SK-N-SH treated with all-trans-retinoic acid at 6 μM for 48 hours (cell line): ENCODE measurements at regions not wholly inside any gene's neighbourhood (a gene's known extent, or its start where the extent isn't known, plus 50 kb on each side); places are given as distances from the start of the nearest gene placed in this dataset.

Experiments
- ARNTL ChIP-seq: fragments of 450-650 bp; formaldehyde crosslinking; IDR thresholded peaks from 2 replicates; pipeline ENCODE4 v1.5.0; 2020; ENCODE audit warnings: low read depth, mild to moderate bottlenecking, moderate library complexity, borderline replicate concordance
- ESRRG ChIP-seq: fragments of 250-450 bp; sonication (Bioruptor Pico); IDR thresholded peaks from 2 replicates; pipeline ENCODE4 v1.6.1; 2021; ENCODE audit warnings: mild to moderate bottlenecking
- POU6F1 ChIP-seq: fragments of 250-450 bp; sonication (Bioruptor Pico); IDR thresholded peaks from 2 replicates; pipeline ENCODE4 v1.8.0; 2021; ENCODE audit warnings: low read depth, mild to moderate bottlenecking, moderate library complexity, borderline replicate concordance
- RARB ChIP-seq: fragments of 250-450 bp; sonication (Bioruptor Pico); IDR thresholded peaks from 2 replicates; pipeline ENCODE4 v1.8.0; 2021; ENCODE audit warnings: mild to moderate bottlenecking, moderate library complexity
- TOX ChIP-seq: fragments of 250-450 bp; sonication (Bioruptor Pico); IDR thresholded peaks from 2 replicates; pipeline ENCODE4 v1.8.0; 2021; ENCODE audit warnings: mild to moderate bottlenecking, moderate library complexity, borderline replicate concordance
- ZC3H10 ChIP-seq: fragments of 250-450 bp; sonication (Bioruptor Pico); IDR thresholded peaks from 2 replicates; pipeline ENCODE4 v1.5.1; 2021; ENCODE audit warnings: mild to moderate bottlenecking, moderate library complexity
- ZNF70 ChIP-seq: fragments of 450-650 bp; formaldehyde crosslinking; IDR thresholded peaks from 2 replicates; pipeline ENCODE4 v1.5.0; 2020; ENCODE audit warnings: mild to moderate bottlenecking, moderate library complexity

DNA sequence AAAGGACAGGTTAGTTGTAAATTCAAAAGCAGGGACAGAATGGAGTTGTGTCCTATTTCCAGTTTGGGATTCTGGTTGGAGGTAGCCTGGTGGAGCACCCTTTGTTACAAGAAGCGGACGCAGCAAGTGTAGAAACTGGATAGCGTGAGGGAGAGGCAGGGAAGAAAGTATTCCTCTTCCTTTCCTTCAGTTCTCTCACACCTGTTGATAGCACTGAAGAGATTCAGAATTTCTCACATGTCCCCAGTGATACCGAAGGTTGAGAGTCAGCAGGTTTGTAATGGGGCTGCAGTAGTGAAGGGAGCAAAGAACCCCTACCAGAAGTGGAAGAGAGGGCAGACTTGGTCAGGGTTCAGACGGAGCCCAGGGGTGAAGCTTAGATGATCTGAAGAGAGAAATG is 399.2 kb downstream of the SPRY2 start:
- TF ChIP-seq ZNF70 (CRISPR knock-in tag) (no peak), ESRRG (CRISPR knock-in tag) (no peak), ARNTL (CRISPR knock-in tag) (no peak), RARB (CRISPR knock-in tag) (no peak), POU6F1 (no peak), ZC3H10 (CRISPR knock-in tag) (no peak), TOX (CRISPR knock-in tag) (no peak)
